ENCODE measurements at regions not wholly inside any gene's neighbourhood (a gene's known extent, or its start where the extent isn't known, plus 50 kb on each side); places are given as distances from the start of the nearest gene placed in this dataset.
"Not testable (repeated sequence)": the region's sequence is repeated elsewhere in the genome, so short reads cannot be mapped to it uniquely, and the experiment has no call there.

GRCh38 chr9:89845321-89845720, 240.5 kb downstream of the GADD45G start:
- no peak for DNase-seq

- no peak for DNase-seq
Measured at GRCh38 chr9:89845862-89846261, 241.1 kb downstream of the GADD45G start.

GRCh38 chr9:89848060-89849040, 243.5 kb downstream of the GADD45G start:
- no peak for DNase-seq

GRCh38 chr9:89849096-89849495, 244.3 kb downstream of the GADD45G start:
- DNase-seq, result no peak

GRCh38 chr9:89850153-89850552, 245.3 kb downstream of the GADD45G start:
- DNase-seq, result no peak

- no peak for DNase-seq
Measured at GRCh38 chr9:89850631-89851325, 246.0 kb downstream of the GADD45G start.

- DNase-seq, result no peak
Measured at GRCh38 chr9:89853161-89853560, 248.3 kb downstream of the GADD45G start.

GRCh38 chr9:89853931-89854330, 249.1 kb downstream of the GADD45G start:
- no peak for DNase-seq

GRCh38 chr9:89854715-89855475, 250.1 kb downstream of the GADD45G start:
- DNase-seq, result no peak

GRCh38 chr9:89856296-89856695, 251.5 kb downstream of the GADD45G start:
- DNase-seq, result not testable (repeated sequence)

- DNase-seq, result not testable (repeated sequence)
Measured at GRCh38 chr9:89856950-89857349, 252.1 kb downstream of the GADD45G start.

- DNase-seq, result not testable (repeated sequence)
Measured at GRCh38 chr9:89859842-89860241, 255.0 kb downstream of the GADD45G start.

GRCh38 chr9:89861371-89861770, 256.6 kb downstream of the GADD45G start:
- DNase-seq, result not testable (repeated sequence)

- DNase-seq, result no peak
Measured at GRCh38 chr9:89862316-89862715, 257.5 kb downstream of the GADD45G start.

GRCh38 chr9:89863141-89863540, 258.3 kb downstream of the GADD45G start:
- no peak for DNase-seq

GRCh38 chr9:89863837-89864236, 259.0 kb downstream of the GADD45G start:
- DNase-seq, result no peak

- DNase-seq, result no peak
Measured at GRCh38 chr9:89864257-89864656, 259.4 kb downstream of the GADD45G start.

- no peak for DNase-seq
Measured at GRCh38 chr9:89864731-89865130, 259.9 kb downstream of the GADD45G start.

GRCh38 chr9:89865357-89865756, 260.5 kb downstream of the GADD45G start:
- DNase-seq, result no peak

GRCh38 chr9:89865981-89866380, 261.2 kb downstream of the GADD45G start:
- DNase-seq, result no peak

GRCh38 chr9:89866701-89867100, 261.9 kb downstream of the GADD45G start:
- DNase-seq, result no peak

GRCh38 chr9:89868100-89868499, 263.3 kb downstream of the GADD45G start:
- DNase-seq, result no peak

Data from stimulated activated CD4-positive, alpha-beta T cell treated with anti-CD3 and anti-CD28 coated beads, Interleukin-2, amount 100 ng/mL, for 48 hours (primary cell).